Stimulated activated CD4-positive, alpha-beta T cell treated with anti-CD3 and anti-CD28 coated beads, TNF-alpha, amount 100 ng/mL, for 48 hours (primary cell): ENCODE measurements at regions not wholly inside any gene's neighbourhood (a gene's known extent, or its start where the extent isn't known, plus 50 kb on each side); places are given as distances from the start of the nearest gene placed in this dataset.

Source experiments
- DNase-seq, 3 donors: peaks; one replicate each; pipeline ENCODE4 v3.0.0-alpha.2; 2020; ENCODE audit warnings: low read depth in 3 of 3

DNA sequence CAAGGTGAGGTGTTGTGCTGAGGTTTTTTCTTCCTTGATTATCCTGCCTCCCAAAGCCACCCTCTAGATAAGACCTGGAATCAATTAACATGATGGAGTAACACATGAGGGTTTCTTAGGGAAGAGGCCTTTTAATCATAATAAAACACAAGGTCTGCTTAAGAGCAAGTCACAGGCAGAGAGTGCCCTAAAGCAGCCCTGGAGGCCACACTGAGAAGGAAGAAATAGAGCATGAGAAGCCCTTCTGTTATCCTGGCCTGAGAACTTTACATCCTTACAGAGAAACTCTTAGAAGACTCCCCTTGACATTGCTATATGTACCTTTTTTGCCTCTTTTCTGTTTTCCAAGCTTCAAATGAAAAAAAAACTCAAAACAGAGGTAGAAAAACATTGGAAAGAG lies 132.3 kb downstream of the CEP57L1 start:
- DNase-seq = no peak

DNA sequence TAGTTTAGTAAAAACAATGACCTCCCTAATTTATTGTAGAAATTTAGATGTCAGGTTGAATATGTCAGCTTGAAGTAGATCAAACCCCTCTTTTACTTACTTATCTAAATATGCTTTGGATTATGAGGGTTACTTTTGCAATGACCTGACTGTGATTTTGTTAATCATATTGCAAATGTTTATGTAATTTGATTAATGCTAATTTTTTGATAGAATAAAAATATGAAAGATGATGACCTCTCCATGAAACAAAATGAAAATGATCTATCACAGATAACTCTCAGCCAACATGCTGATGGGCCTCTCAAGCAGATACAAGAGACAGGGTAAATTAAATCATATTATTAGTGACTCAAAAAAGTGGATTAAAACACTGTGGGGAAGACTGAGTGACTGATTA lies 131.0 kb downstream of the CEP57L1 start:
- DNase-seq = no peak

DNA sequence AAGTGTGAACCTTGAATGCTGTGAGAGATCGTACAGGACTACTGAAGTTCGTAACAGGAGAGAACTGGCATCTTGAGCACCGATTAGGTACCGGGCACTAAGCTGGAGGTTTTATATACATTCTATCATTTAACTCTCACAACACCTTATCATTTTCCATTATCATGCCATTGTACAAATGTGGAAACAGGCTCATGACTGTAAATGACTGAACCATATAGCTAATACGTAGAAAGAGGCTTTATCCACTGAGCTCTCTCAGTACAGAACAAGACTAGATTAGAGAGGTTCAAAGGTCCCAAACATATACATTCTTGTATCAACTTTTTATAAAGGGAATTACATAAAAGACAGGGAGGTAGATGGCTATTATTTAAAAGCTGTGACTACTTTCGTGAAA lies 130.6 kb downstream of the CEP57L1 start:
- DNase-seq = no peak

DNA sequence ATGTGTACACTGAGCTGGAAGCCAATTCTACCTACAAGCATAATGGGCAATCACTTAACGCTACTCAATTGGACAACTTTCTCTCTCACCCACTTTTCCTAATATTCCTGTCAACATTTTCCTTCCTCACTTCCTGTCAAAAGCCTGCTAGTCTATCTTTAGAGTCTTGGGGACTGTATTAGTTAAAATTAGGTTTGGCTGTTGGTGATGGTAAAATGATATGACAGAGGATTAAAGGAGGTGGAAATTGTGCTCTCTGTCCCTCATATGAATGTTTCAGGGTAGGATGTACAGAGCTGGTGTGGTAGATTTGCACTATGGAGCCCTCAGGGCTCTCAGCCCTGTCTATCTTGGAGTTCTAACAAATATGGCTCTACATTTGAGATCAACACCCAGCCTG lies 129.7 kb downstream of the CEP57L1 start:
- DNase-seq = no peak

DNA sequence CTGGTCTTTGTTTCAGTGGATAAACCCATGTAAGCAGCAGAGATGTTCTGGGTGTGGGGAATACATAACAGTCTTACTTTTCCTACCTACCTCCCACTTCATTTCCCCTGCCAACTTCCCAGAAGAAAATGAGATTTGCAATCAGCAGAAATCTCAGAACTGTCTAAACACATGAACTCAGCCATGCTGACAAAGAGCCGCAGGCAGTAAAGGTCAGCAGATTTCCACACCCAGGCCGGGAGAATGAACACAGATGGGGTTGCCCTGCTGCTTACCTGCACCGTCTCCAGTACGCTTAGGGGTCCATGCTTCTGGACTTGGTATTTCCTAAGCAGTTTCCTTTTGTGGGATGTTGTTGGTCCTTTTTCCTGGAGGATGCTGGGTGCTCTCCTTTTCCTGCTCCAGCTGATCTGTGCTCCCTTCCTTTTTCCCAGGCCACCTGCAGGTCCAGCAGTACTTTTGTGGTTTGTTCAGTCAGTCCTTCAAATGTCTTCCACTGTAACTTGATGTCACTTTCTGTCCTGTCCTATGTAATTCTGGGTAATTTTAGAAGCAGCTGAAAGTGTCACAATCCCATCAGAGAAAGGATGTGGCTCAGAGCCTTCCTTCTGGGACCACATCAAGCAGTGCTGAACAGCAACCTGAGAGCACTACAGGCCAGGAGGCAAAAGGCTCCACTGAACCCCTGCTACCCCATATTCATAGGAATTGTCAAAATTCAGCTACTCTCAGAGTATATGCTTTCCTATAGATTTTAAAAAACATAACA lies 129.0 kb downstream of the CEP57L1 start:
- DNase-seq = no peak

DNA sequence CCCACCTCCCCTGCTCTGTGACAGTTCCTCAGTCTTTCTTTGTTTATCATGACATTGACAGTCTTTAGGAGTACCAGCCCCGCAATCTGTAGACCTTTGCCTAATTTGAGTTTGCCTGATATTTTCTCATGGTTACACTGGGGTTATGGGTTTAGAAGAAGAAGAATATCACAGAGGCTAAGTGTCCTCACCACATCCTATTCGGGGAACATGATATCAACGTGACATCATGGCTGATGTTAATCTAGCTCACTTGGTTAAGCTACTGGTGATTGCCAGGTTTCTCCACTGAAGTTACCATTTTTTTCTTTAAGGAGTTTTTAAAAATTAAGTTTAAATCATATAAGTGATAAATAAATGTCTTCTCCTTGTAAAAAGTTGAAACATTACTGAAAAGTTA lies 127.5 kb downstream of the CEP57L1 start:
- DNase-seq = no peak

DNA sequence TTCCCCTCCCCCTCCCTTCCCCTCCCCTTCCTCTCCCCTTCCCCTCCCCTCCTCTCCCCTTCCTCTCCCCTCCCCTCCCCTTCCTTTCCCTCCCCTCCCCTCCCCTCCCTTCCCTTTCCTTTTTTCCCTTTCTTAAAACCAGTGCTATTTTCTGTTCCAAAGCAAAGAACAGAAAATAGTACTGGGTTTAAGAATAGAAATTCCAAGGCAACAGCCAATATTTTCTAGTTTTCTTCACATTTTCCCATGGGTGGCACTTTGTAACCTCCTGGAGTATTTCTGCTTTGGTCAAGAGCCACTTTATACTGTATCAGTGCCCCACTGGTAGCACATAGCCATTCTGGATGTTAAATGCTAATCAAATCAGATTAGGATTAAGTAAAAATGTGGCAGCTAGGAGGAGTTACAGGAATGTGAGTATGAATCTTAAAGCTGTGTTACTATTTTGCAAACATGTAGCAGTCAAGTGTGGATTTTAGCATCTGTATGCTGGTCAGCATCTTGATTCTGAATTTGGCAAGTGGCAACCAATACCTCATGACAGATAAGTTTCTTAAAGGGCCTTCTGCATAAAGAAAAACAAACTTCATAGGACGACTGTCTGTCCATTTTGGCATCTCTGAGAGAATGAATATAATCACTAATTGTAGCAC lies 126.4 kb downstream of the CEP57L1 start:
- no peak for DNase-seq
